GM18951 (cell line): ENCODE measurements at regions not wholly inside any gene's neighbourhood (a gene's known extent, or its start where the extent isn't known, plus 50 kb on each side); places are given as distances from the start of the nearest gene placed in this dataset.

Experiments used
- POLR2A ChIP-seq: IDR thresholded peaks from 4 replicates; pipeline ENCODE4 v1.6.1; 2011; ENCODE audit warnings: mild to moderate bottlenecking; ENCODE audit not compliant: insufficient read length, insufficient read depth; ENCODE audit errors: extremely low read depth
- in situ Hi-C: fragments of 300-500 bp; cut with MboI; formaldehyde crosslinking; loops from one replicate; pipeline ENCODE4 v1.12.0; 2022; ENCODE audit warnings: low sequenced_read_pairs, mixed read lengths, inconsistent platforms; ENCODE audit not compliant: unreplicated experiment

- TF ChIP-seq POLR2A = no peak
- in situ Hi-C loops = no loop called here
Observed at GRCh38 chr2:144706647-144707046, 186.7 kb upstream of the ZEB2 start.

DNA sequence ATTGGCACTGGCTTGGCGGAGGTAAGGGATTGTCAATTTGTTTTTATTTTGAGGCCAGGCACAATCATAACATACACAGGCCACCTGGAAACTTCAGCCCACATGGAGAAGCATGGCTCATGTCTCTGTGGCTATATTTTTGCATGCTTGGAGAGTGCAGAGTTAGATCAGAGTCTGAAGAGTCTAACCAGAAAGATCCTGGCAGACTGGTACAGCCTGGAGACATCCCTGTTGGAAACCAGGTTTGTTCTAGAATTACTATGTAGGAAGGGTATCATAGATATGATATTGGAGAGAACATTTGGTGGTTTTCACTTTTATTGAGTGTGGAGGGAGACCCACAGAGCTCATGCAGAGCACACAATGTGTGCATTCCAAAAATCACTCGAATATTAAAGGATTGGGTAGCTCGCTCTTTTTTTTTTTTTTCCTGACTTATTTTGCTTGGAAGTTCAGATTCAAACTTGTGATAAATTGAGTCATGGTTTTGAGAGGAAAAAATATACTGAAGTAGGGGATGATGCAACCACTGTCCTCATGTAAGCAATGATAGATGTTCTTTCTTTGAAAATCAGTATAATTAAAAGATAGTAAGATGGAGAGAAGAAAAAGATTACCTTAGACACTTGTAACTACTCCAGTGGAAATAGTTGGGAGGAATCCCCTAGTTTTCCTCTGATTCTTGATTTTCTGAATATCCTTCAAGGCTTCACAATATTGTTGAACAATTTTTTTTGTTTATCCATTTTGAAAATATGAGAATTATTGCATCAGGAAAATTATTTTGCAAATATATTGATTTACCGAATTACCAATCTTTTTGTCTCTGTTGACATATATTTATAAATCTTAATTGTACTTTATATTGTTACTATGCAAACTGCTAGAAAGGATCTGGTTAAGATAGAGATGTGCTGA, 185.7 kb upstream of the ZEB2 start:
- no peak for TF ChIP-seq POLR2A
- in situ Hi-C loops = no loop called here

DNA sequence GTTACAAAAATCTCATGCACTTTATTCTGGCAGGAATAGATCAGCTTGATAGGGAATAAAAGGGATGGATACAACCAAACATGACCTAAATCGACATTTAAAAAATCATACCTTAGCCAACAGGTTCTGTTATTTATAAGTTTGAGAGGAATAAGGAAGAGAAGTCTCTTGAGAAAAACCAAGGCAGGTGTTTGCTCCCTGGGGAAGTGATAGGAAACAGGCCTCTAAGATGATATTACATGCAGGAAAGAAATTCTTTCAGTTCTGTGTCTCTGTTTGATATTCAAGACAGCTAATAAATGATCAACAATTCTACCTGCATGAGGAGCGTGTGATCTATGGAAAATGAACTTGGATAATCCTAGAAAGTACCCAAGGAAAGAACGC, 184.8 kb upstream of the ZEB2 start:
- TF ChIP-seq POLR2A = no peak

GRCh38 chr2:144703852-144704708, 184.2 kb upstream of the ZEB2 start:
- in situ Hi-C loops = no loop called here
- TF ChIP-seq POLR2A = no peak

More for the DNA sequence above, 184.8 kb upstream of the ZEB2 start:
- in situ Hi-C loops = no loop called here

- in situ Hi-C loops = no loop called here
- no peak for TF ChIP-seq POLR2A
Observed at GRCh38 chr2:144702051-144702450, 182.1 kb upstream of the ZEB2 start.

GRCh38 chr2:144701259-144701658, 181.3 kb upstream of the ZEB2 start:
- in situ Hi-C loops = no loop called here
- TF ChIP-seq POLR2A = no peak

DNA sequence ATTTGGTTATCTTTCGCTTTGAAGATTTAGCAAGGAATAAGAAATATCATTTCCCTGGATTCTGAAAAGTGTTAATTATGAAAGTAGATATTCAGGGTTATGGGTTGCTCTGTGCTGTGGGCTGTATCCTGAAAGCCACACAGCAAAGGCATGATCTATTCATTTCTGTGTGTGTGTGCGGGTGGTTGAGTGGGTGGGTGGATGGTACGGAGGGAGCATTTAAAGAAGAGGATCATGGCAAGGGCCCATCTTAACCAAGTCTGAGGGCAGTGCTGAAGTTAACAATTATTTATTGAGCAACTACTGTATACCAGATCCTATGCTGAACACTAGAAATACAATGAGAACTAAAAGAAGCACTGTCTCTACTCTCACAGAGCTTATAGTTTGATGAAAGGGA, 178.2 kb upstream of the ZEB2 start:
- no peak for TF ChIP-seq POLR2A
- in situ Hi-C loops = no loop called here

DNA sequence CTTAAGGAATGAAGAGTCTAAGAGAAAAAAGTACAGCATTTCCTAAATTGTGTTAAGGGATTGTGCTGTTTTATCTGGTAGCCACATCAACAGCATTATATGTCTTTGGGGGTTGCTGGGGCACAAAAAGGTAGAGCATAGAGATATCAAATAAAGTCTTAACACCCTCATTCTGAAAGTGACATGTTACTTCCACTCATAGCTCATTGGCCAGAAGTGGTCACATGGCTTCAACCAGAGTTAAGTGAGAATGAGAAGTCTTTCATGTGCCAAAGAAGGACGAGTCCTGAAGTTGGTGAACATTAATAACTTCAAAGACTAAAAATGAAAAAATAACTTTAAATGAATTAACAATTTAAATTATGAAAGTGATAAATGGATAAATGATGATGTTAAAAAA, 175.7 kb upstream of the ZEB2 start:
- TF ChIP-seq POLR2A = no peak
- in situ Hi-C loops = no loop called here

GRCh38 chr2:144694456-144694855, 174.5 kb upstream of the ZEB2 start:
- in situ Hi-C loops = no loop called here
- TF ChIP-seq POLR2A = no peak

DNA sequence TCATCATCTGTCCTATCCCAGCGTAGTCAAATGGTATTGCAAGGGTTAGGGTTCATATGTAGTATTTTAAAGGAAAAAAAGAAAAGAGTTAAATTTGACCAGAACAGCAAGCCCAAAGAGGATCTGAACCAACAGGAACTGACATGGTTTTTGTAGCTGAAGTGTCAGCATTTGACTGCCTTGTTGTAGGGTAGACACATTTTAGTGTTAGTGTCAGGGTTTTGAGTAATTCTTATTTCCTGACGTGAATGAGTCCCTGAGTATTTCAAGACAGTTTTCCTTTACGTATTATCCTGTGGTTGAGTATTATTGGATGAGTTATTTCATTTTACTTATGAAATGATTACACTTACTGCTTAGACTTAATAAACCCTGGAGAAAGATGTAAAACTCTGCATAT, 173.3 kb upstream of the ZEB2 start:
- no peak for TF ChIP-seq POLR2A
- in situ Hi-C loops = no loop called here

- in situ Hi-C loops = no loop called here
- no peak for TF ChIP-seq POLR2A
Observed at GRCh38 chr2:144692661-144693060, 172.7 kb upstream of the ZEB2 start.

GRCh38 chr2:144690771-144691170, 170.9 kb upstream of the ZEB2 start:
- in situ Hi-C loops = no loop called here
- TF ChIP-seq POLR2A = no peak

GRCh38 chr2:144686518-144687215, 166.7 kb upstream of the ZEB2 start:
- TF ChIP-seq POLR2A = no peak
- in situ Hi-C loops = no loop called here
